Neural cell (in vitro differentiated cells): ENCODE measurements at regions not wholly inside any gene's neighbourhood (a gene's known extent, or its start where the extent isn't known, plus 50 kb on each side); places are given as distances from the start of the nearest gene placed in this dataset.

Experiments
- H2AFZ ChIP-seq: fragments of 200-600, 300-800 bp; sonication (generic), shearing (Covaris generic); 2 replicates; pipeline ENCODE4 v1.6.0; 2014; ENCODE audit warnings: low read depth, mild to moderate bottlenecking, antibody characterized with exemption, low read length, moderate library complexity
- H3F3A ChIP-seq: fragments of 200-600 bp; shearing (Covaris generic); 2 replicates; pipeline ENCODE4 v1.6.1; 2016; ENCODE audit warnings: mild to moderate bottlenecking, moderate library complexity, mixed read lengths, antibody characterized with exemption, low read length; ENCODE audit not compliant: insufficient read depth, poor library complexity, severe bottlenecking
- H3K27ac ChIP-seq: fragments of 200-600, 300-800 bp; sonication (generic), shearing (Covaris generic); 2 replicates; pipeline ENCODE4 v1.5.1; 2014; ENCODE audit warnings: mild to moderate bottlenecking, low read length, moderate library complexity
- H3K27me3 ChIP-seq: fragments of 300-800, 200-600 bp; sonication (generic), shearing (Covaris generic); 2 replicates; pipeline ENCODE4 v1.6.0; 2014; ENCODE audit warnings: mild to moderate bottlenecking, low read depth, low read length, moderate library complexity; ENCODE audit not compliant: insufficient read depth
- H3K36me3 ChIP-seq: fragments of 300-800, 200-600 bp; sonication (generic), shearing (Covaris generic); 2 replicates; pipeline ENCODE4 v1.5.1; 2014; ENCODE audit warnings: mild to moderate bottlenecking, antibody characterized with exemption, low read length, moderate library complexity; ENCODE audit not compliant: insufficient read depth
- H3K4me2 ChIP-seq: fragments of 300-800, 200-600 bp; sonication (generic), shearing (Covaris generic); 2 replicates; pipeline ENCODE4 v1.6.0; 2014; ENCODE audit warnings: mild to moderate bottlenecking, low read length
- H3K4me3 ChIP-seq: fragments of 300-800, 200-600 bp; sonication (generic), shearing (Covaris generic); 2 replicates; pipeline ENCODE4 v1.5.1; 2014; ENCODE audit warnings: mild to moderate bottlenecking, low read length, moderate library complexity
- H3K79me2 ChIP-seq: fragments of 200-600 bp; shearing (Covaris generic); replicated peaks from 2 replicates; pipeline ENCODE4 v1.6.0; 2014; ENCODE audit warnings: mild to moderate bottlenecking, low read length, moderate library complexity; ENCODE audit not compliant: insufficient read depth
- H3K9ac ChIP-seq: fragments of 300-800, 200-600 bp; sonication (generic), shearing (Covaris generic); 2 replicates; pipeline ENCODE4 v1.6.1; 2016; ENCODE audit warnings: mild to moderate bottlenecking, low read length, mixed read lengths
- H3K9me2 ChIP-seq: fragments of 200-600 bp; shearing (Covaris generic); 2 replicates; pipeline ENCODE4 v1.6.1; 2016; ENCODE audit warnings: mild to moderate bottlenecking, low read length, mixed read lengths; ENCODE audit not compliant: insufficient read depth
- H3K9me3 ChIP-seq: fragments of 200-600, 300-800 bp; sonication (generic), shearing (Covaris generic); 2 replicates; pipeline ENCODE4 v1.6.1; 2016; ENCODE audit warnings: mild to moderate bottlenecking, mixed run types, low read length, moderate library complexity, mixed read lengths
- H4K20me1 ChIP-seq: fragments of 200-600 bp; shearing (Covaris generic); 2 replicates; pipeline ENCODE4 v1.6.1; 2016; ENCODE audit warnings: mild to moderate bottlenecking, mixed run types; ENCODE audit not compliant: insufficient read depth
- CTCF ChIP-seq: fragments of 450-650 bp; IDR thresholded peaks from 2 replicates; pipeline ENCODE4 v1.5.1; 2014; ENCODE audit warnings: antibody characterized with exemption, mild to moderate bottlenecking, moderate library complexity; ENCODE audit not compliant: poor library complexity, severe bottlenecking
- EP300 ChIP-seq: fragments of 450-650 bp; conservative IDR thresholded peaks from 2 replicates; pipeline ENCODE4 v1.6.1; 2014; ENCODE audit warnings: antibody characterized with exemption, mild to moderate bottlenecking, moderate library complexity; ENCODE audit not compliant: poor library complexity, severe bottlenecking
- EZH2 ChIP-seq: fragments of 200-600, 300-800 bp; shearing (Covaris generic), sonication (generic); IDR thresholded peaks from 2 replicates; pipeline ENCODE4 v1.6.1; 2014; ENCODE audit warnings: antibody characterized with exemption, low read length, borderline replicate concordance, mild to moderate bottlenecking; ENCODE audit not compliant: insufficient read depth, poor library complexity, severe bottlenecking
- MXI1 ChIP-seq: fragments of 450-650 bp; conservative IDR thresholded peaks from 2 replicates; pipeline ENCODE4 v1.6.1; 2014; ENCODE audit warnings: antibody characterized with exemption, mild to moderate bottlenecking; ENCODE audit not compliant: poor library complexity, severe bottlenecking
- POLR2AphosphoS5 ChIP-seq: IDR thresholded peaks from 2 replicates; pipeline ENCODE4 v1.6.1; 2012
- SMC3 ChIP-seq: fragments of 450-650 bp; conservative IDR thresholded peaks from 2 replicates; pipeline ENCODE4 v1.6.1; 2014; ENCODE audit warnings: antibody characterized with exemption, mild to moderate bottlenecking, moderate library complexity; ENCODE audit not compliant: poor library complexity
- TAF1 ChIP-seq: IDR thresholded peaks from 2 replicates; pipeline ENCODE4 v1.6.1; 2012; ENCODE audit warnings: low read depth
- TF ChIP-seq, protein P1 (sequence below): IDR thresholded peaks from 2 replicates; pipeline ENCODE4 v1.6.1; 2012; ENCODE audit warnings: borderline replicate concordance

GRCh38 chr20:40806929-40807820, 118.1 kb upstream of the MAFB start:
- Histone ChIP-seq H3K9ac (no peak overlapping the region), H3K4me3 (peak overlapping the region; percentile 36)

GRCh38 chr20:40807821-40808170, 118.8 kb upstream of the MAFB start:
- H2AFZ ChIP-seq: no peak overlapping the region
- TF ChIP-seq CTCF (no peak), SMC3 (no peak), MXI1 (no peak), TAF1 (no peak), POLR2AphosphoS5 (no peak), EZH2 (no peak), EP300 (no peak)
- TF ChIP-seq, protein P1, sequence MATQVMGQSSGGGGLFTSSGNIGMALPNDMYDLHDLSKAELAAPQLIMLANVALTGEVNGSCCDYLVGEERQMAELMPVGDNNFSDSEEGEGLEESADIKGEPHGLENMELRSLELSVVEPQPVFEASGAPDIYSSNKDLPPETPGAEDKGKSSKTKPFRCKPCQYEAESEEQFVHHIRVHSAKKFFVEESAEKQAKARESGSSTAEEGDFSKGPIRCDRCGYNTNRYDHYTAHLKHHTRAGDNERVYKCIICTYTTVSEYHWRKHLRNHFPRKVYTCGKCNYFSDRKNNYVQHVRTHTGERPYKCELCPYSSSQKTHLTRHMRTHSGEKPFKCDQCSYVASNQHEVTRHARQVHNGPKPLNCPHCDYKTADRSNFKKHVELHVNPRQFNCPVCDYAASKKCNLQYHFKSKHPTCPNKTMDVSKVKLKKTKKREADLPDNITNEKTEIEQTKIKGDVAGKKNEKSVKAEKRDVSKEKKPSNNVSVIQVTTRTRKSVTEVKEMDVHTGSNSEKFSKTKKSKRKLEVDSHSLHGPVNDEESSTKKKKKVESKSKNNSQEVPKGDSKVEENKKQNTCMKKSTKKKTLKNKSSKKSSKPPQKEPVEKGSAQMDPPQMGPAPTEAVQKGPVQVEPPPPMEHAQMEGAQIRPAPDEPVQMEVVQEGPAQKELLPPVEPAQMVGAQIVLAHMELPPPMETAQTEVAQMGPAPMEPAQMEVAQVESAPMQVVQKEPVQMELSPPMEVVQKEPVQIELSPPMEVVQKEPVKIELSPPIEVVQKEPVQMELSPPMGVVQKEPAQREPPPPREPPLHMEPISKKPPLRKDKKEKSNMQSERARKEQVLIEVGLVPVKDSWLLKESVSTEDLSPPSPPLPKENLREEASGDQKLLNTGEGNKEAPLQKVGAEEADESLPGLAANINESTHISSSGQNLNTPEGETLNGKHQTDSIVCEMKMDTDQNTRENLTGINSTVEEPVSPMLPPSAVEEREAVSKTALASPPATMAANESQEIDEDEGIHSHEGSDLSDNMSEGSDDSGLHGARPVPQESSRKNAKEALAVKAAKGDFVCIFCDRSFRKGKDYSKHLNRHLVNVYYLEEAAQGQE: no peak
- H4K20me1 ChIP-seq: no peaks in the 10 kb centered on the region
- H3K4me2 ChIP-seq: no peak overlapping the region
- H3K27ac ChIP-seq: peak overlapping the region; percentile 50
- H3K4me3 ChIP-seq: peak overlapping the region; percentile 36
- no peaks in the 10 kb centered on the region for H3K9me2 ChIP-seq
- H3K36me3 ChIP-seq: no peaks in the 10 kb centered on the region
- H3K27me3 ChIP-seq: no peaks in the 10 kb centered on the region
- H3K9ac ChIP-seq: no peak overlapping the region
- H3K79me2 ChIP-seq: no peaks in the 10 kb centered on the region
- H3F3A ChIP-seq: no peaks in the 10 kb centered on the region
- no peaks in the 10 kb centered on the region for H3K9me3 ChIP-seq

More at GRCh38 chr20:40806929-40807820, 118.1 kb upstream of the MAFB start:
- Histone ChIP-seq H4K20me1 (no peaks in the 10 kb centered on the region), H3K36me3 (no peaks in the 10 kb centered on the region), H3K9me2 (no peaks in the 10 kb centered on the region), H3F3A (no peaks in the 10 kb centered on the region), H3K4me2 (no peak overlapping the region), H3K27ac (peak overlapping the region; percentile 50), H2AFZ (no peak overlapping the region), H3K79me2 (no peaks in the 10 kb centered on the region), H3K9me3 (no peaks in the 10 kb centered on the region), H3K27me3 (no peaks in the 10 kb centered on the region)
- peak; percentile 44 for TF ChIP-seq POLR2AphosphoS5
- peak; percentile 73 for TF ChIP-seq EP300
- TF ChIP-seq EZH2: no peak
- TF ChIP-seq, protein P1: peak; percentile 84
